ENCODE measurements at regions not wholly inside any gene's neighbourhood (a gene's known extent, or its start where the extent isn't known, plus 50 kb on each side); places are given as distances from the start of the nearest gene placed in this dataset.
"Not testable (repeated sequence)": the region's sequence is repeated elsewhere in the genome, so short reads cannot be mapped to it uniquely, and the experiment has no call there.

GRCh38 chr6:15817100-15817499, 154.3 kb upstream of the DTNBP1 start:
- Histone ChIP-seq H3K9me2 (ENCODE audit: insufficient read depth) (no peaks in the 10 kb centered on the region), H3K9ac (ENCODE audit: low read length) (no peak overlapping the region), H3K9me3 (ENCODE audit: control insufficient read depth in 1 of 2, insufficient read depth in 1 of 2, low read depth in 1 of 2, low read length in 2 of 2) (no peaks in the 10 kb centered on the region), H2AFZ (ENCODE audit: low read depth, low read length, poor library complexity, severe bottlenecking) (no peak overlapping the region), H3K27me3 (ENCODE audit: insufficient read depth, low read length) (peaks cover 18% of the 10 kb centered on the region), H3K36me3 (ENCODE audit: control insufficient read depth in 1 of 2, insufficient read depth in 2 of 2, low read length in 2 of 2) (no peaks in the 10 kb centered on the region), H3K4me1 (ENCODE audit: control insufficient read depth in 1 of 2, insufficient read depth in 2 of 2, low read length in 2 of 2) (no peaks in the 10 kb centered on the region), H3K4me3 (replicated peaks in 1 of 2; ENCODE audit: low read depth in 1 of 2, low read length in 2 of 2) (no peak overlapping the region), H3K4me2 (ENCODE audit: low read length) (no peak overlapping the region), H3K27ac (ENCODE audit: low read depth, low read length) (no peak overlapping the region), H4K20me1 (ENCODE audit: insufficient read depth) (no peaks in the 10 kb centered on the region), H3K79me2 (ENCODE audit: insufficient read depth, low read length) (no peaks in the 10 kb centered on the region)
- POLR2A ChIA-PET = no interaction called here
- DNase-seq (ENCODE audit: low read depth, low spot score) (no peak), ATAC-seq (no peak)
- RAD21 ChIA-PET (ENCODE audit: low non-redundant PET in 1 of 2, low total read pairs in 2 of 2, uncharacterized antibody in 2 of 2, unreplicated experiment in 2 of 2) = no interaction called here
- intact Hi-C loops (cut with micrococcal nuclease) = no loop called here
- BruUV-seq (replicated peaks) = no TSS peak
- no peak for TF ChIP-seq TCF7L2 (IDR thresholded peaks at IDR 0.05; ENCODE audit: borderline replicate concordance, extremely low read depth, insufficient read depth, insufficient read length)
- TF ChIP-seq ELF1 (IDR thresholded peaks at IDR 0.05; ENCODE audit: borderline replicate concordance, low read depth) = no peak
- no peak for TF ChIP-seq SP1 (IDR thresholded peaks at IDR 0.05; ENCODE audit: low read depth)
- TF ChIP-seq EGR1 (IDR thresholded peaks at IDR 0.05; ENCODE audit: low read depth) = no peak
- no peak for TF ChIP-seq POLR2A (IDR thresholded peaks at IDR 0.05; ENCODE audit: borderline replicate concordance, extremely low read depth, insufficient read depth, insufficient read length)
- no peak for TF ChIP-seq ATF3 (IDR thresholded peaks at IDR 0.05)
- CTCF ChIA-PET = no interaction called here

GRCh38 chr6:15816661-15817060, 153.8 kb upstream of the DTNBP1 start:
- RAD21 ChIA-PET (ENCODE audit: low non-redundant PET in 1 of 2, low total read pairs in 2 of 2, uncharacterized antibody in 2 of 2, unreplicated experiment in 2 of 2) = no interaction called here
- no peaks in the 10 kb centered on the region for H3K36me3 ChIP-seq (ENCODE audit: control insufficient read depth in 1 of 2, insufficient read depth in 2 of 2, low read length in 2 of 2)
- no peak overlapping the region for H3K27ac ChIP-seq (ENCODE audit: low read depth, low read length)
- no peaks in the 10 kb centered on the region for H3K9me3 ChIP-seq (ENCODE audit: control insufficient read depth in 1 of 2, insufficient read depth in 1 of 2, low read depth in 1 of 2, low read length in 2 of 2)
- H3K9me2 ChIP-seq (ENCODE audit: insufficient read depth) = no peaks in the 10 kb centered on the region
- DNase-seq (ENCODE audit: low read depth, low spot score) (no peak), ATAC-seq (no peak)
- peaks cover 14% of the 10 kb centered on the region for H3K27me3 ChIP-seq (ENCODE audit: insufficient read depth, low read length)
- BruUV-seq (replicated peaks) = no TSS peak
- H4K20me1 ChIP-seq (ENCODE audit: insufficient read depth) = no peaks in the 10 kb centered on the region
- POLR2A ChIA-PET = no interaction called here
- no peak overlapping the region for H3K4me3 ChIP-seq (replicated peaks in 1 of 2; ENCODE audit: low read depth in 1 of 2, low read length in 2 of 2)
- TF ChIP-seq ZFX (IDR thresholded peaks at IDR 0.05) (no peak), FOSL1 (IDR thresholded peaks at IDR 0.05; ENCODE audit: low read depth) (no peak), ELF1 (IDR thresholded peaks at IDR 0.05; ENCODE audit: borderline replicate concordance, low read depth) (no peak), SP1 (IDR thresholded peaks at IDR 0.05; ENCODE audit: low read depth) (no peak), MAX (IDR thresholded peaks at IDR 0.05) (no peak), CBX3 (IDR thresholded peaks at IDR 0.05; ENCODE audit: low read depth) (no peak), EGR1 (IDR thresholded peaks at IDR 0.05; ENCODE audit: low read depth) (no peak)
- H3K79me2 ChIP-seq (ENCODE audit: insufficient read depth, low read length) = no peaks in the 10 kb centered on the region
- H3K9ac ChIP-seq (ENCODE audit: low read length) = no peak overlapping the region
- intact Hi-C loops (cut with micrococcal nuclease) = no loop called here
- CTCF ChIA-PET = no interaction called here
- H2AFZ ChIP-seq (ENCODE audit: low read depth, low read length, poor library complexity, severe bottlenecking) = no peak overlapping the region
- no peaks in the 10 kb centered on the region for H3K4me1 ChIP-seq (ENCODE audit: control insufficient read depth in 1 of 2, insufficient read depth in 2 of 2, low read length in 2 of 2)
- H3K4me2 ChIP-seq (ENCODE audit: low read length) = no peak overlapping the region

- POLR2A ChIA-PET; CTCF ChIA-PET; RAD21 ChIA-PET (ENCODE audit: low non-redundant PET in 1 of 2, low total read pairs in 2 of 2, uncharacterized antibody in 2 of 2, unreplicated experiment in 2 of 2); H4K20me1 ChIP-seq (ENCODE audit: insufficient read depth); H3K27me3 ChIP-seq (ENCODE audit: insufficient read depth, low read length); H3K4me1 ChIP-seq (ENCODE audit: control insufficient read depth in 1 of 2, insufficient read depth in 2 of 2, low read length in 2 of 2); DNase-seq (ENCODE audit: low read depth, low spot score); H3K9me2 ChIP-seq (ENCODE audit: insufficient read depth); H3K27ac ChIP-seq (ENCODE audit: low read depth, low read length); H3K4me3 ChIP-seq (replicated peaks in 1 of 2; ENCODE audit: low read depth in 1 of 2, low read length in 2 of 2); intact Hi-C loops (cut with micrococcal nuclease); H3K4me2 ChIP-seq (ENCODE audit: low read length); H3K9me3 ChIP-seq (ENCODE audit: control insufficient read depth in 1 of 2, insufficient read depth in 1 of 2, low read depth in 1 of 2, low read length in 2 of 2); H3K9ac ChIP-seq (ENCODE audit: low read length); H2AFZ ChIP-seq (ENCODE audit: low read depth, low read length, poor library complexity, severe bottlenecking); BruUV-seq (replicated peaks); H3K36me3 ChIP-seq (ENCODE audit: control insufficient read depth in 1 of 2, insufficient read depth in 2 of 2, low read length in 2 of 2); H3K79me2 ChIP-seq (ENCODE audit: insufficient read depth, low read length); ATAC-seq: not testable (repeated sequence)
Observed at GRCh38 chr6:15813698-15814097, 150.9 kb upstream of the DTNBP1 start.
